ENCODE measurements at regions not wholly inside any gene's neighbourhood (a gene's known extent, or its start where the extent isn't known, plus 50 kb on each side); places are given as distances from the start of the nearest gene placed in this dataset.
A peak's percentile ranks its signal among the peaks of the same experiment; 100 is the strongest.

DNA sequence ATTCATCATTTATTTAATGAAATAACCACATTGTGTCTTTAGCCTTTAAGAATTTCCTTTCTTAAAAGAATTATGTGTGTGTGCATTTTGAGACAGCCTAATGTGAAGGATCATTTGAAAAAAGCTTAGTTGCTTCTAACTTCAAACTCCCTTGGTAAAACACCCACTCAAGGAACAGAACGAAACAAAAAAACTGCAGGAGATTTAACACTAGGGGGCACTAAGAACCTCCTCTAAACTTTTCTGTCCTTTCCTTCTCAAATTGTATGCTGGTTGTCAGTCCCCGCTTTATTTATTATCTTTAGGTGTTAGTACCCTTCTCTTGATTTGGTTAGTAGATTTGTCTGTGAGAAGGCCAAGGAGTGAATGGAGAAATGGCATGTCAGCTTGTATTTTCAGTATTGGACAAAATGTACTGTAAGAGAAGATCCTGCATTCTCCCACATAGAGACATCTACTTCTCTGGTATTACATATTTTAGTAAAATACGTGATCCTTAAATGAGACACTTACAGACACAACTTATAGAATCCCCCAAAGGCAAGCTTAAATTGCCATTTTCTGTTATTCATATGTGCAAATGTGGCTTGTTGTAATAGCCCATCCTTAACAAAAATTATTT, 229.7 kb downstream of the MRPS30 start:
- TF ChIP-seq RAD21 (IDR thresholded peaks at IDR 0.05; ENCODE audit: low read depth) (peak; percentile 61), NFIC (IDR thresholded peaks at IDR 0.05) (no peak)

DNA sequence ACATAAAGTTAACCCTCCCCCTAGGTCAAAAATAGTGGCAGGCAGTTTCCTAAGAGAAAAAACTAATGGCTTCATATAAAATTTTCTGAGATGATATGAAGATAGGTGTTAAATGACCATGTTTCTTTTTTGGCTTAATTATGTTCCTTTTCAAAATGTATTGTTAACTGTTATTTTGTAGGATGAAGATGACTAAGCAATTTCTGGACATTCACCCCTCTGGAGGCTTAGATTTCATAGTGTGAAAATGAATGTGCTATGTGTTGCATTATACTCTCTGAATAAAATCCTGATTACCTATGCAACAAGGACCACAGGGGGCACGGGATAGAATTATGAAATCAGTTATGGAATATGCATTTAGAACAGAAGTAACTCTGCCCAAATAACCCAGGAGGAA, 233.5 kb downstream of the MRPS30 start:
- TF ChIP-seq YY1 (IDR thresholded peaks at IDR 0.05; ENCODE audit: low read depth) (no peak), FOXM1 (IDR thresholded peaks at IDR 0.05; ENCODE audit: borderline replicate concordance, low read depth) (no peak), TEAD4 (IDR thresholded peaks at IDR 0.05) (no peak), EP300 (IDR thresholded peaks at IDR 0.05; ENCODE audit: borderline replicate concordance) (no peak), TAF1 (IDR thresholded peaks at IDR 0.05; ENCODE audit: low read depth) (no peak), CEBPB (IDR thresholded peaks at IDR 0.05) (no peak), RAD21 (IDR thresholded peaks at IDR 0.05; ENCODE audit: low read depth) (no peak), TCF12 (IDR thresholded peaks at IDR 0.05; ENCODE audit: low read depth) (no peak), EGR1 (IDR thresholded peaks at IDR 0.05) (no peak), NFIC (IDR thresholded peaks at IDR 0.05) (no peak), CREB1 (IDR thresholded peaks at IDR 0.05; ENCODE audit: low read depth) (no peak), ZBTB7A (IDR thresholded peaks at IDR 0.05; ENCODE audit: low read depth) (no peak)
- TF ChIP-seq, protein P1, sequence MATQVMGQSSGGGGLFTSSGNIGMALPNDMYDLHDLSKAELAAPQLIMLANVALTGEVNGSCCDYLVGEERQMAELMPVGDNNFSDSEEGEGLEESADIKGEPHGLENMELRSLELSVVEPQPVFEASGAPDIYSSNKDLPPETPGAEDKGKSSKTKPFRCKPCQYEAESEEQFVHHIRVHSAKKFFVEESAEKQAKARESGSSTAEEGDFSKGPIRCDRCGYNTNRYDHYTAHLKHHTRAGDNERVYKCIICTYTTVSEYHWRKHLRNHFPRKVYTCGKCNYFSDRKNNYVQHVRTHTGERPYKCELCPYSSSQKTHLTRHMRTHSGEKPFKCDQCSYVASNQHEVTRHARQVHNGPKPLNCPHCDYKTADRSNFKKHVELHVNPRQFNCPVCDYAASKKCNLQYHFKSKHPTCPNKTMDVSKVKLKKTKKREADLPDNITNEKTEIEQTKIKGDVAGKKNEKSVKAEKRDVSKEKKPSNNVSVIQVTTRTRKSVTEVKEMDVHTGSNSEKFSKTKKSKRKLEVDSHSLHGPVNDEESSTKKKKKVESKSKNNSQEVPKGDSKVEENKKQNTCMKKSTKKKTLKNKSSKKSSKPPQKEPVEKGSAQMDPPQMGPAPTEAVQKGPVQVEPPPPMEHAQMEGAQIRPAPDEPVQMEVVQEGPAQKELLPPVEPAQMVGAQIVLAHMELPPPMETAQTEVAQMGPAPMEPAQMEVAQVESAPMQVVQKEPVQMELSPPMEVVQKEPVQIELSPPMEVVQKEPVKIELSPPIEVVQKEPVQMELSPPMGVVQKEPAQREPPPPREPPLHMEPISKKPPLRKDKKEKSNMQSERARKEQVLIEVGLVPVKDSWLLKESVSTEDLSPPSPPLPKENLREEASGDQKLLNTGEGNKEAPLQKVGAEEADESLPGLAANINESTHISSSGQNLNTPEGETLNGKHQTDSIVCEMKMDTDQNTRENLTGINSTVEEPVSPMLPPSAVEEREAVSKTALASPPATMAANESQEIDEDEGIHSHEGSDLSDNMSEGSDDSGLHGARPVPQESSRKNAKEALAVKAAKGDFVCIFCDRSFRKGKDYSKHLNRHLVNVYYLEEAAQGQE (IDR thresholded peaks at IDR 0.05; ENCODE audit: low read depth): no peak
- TF ChIP-seq, protein P2, sequence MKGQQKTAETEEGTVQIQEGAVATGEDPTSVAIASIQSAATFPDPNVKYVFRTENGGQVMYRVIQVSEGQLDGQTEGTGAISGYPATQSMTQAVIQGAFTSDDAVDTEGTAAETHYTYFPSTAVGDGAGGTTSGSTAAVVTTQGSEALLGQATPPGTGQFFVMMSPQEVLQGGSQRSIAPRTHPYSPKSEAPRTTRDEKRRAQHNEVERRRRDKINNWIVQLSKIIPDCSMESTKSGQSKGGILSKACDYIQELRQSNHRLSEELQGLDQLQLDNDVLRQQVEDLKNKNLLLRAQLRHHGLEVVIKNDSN (IDR thresholded peaks at IDR 0.05): no peak
- TF ChIP-seq, protein P3, sequence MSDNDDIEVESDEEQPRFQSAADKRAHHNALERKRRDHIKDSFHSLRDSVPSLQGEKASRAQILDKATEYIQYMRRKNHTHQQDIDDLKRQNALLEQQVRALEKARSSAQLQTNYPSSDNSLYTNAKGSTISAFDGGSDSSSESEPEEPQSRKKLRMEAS (IDR thresholded peaks at IDR 0.05): no peak

DNA sequence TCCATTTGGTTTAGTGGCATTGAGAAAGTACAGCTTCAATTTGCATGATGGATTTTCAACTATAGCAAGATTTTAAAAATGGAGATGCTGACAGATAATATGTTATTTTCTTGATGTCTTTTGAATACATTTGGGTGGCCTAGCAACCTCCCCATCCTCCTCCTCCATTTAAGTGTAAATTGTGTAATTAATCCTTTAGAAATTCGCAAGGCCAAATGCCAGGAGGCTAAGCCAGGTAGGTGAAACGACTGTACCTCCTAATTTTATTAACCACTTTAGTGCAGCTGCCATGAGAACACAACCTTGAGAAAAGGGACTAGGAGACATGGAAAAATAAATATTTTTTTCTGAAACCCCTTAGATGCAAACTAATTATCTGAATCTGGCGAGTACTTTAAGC, 248.8 kb downstream of the MRPS30 start:
- TF ChIP-seq, protein P2 (IDR thresholded peaks at IDR 0.05): no peak
- TF ChIP-seq EGR1 (IDR thresholded peaks at IDR 0.05): no peak
- TF ChIP-seq, protein P1 (IDR thresholded peaks at IDR 0.05; ENCODE audit: low read depth): no peak
- no peak for TF ChIP-seq ZBTB7A (IDR thresholded peaks at IDR 0.05; ENCODE audit: low read depth)
- no peak for TF ChIP-seq FOXM1 (IDR thresholded peaks at IDR 0.05; ENCODE audit: borderline replicate concordance, low read depth)
- TF ChIP-seq CEBPB (IDR thresholded peaks at IDR 0.05): no peak
- no peak for TF ChIP-seq RAD21 (IDR thresholded peaks at IDR 0.05; ENCODE audit: low read depth)
- TF ChIP-seq CREB1 (IDR thresholded peaks at IDR 0.05; ENCODE audit: low read depth): no peak
- no peak for TF ChIP-seq YY1 (IDR thresholded peaks at IDR 0.05; ENCODE audit: low read depth)
- no peak for TF ChIP-seq TAF1 (IDR thresholded peaks at IDR 0.05; ENCODE audit: low read depth)
- TF ChIP-seq, protein P3 (IDR thresholded peaks at IDR 0.05): no peak
- no peak for TF ChIP-seq TCF12 (IDR thresholded peaks at IDR 0.05; ENCODE audit: low read depth)
- TF ChIP-seq TEAD4 (IDR thresholded peaks at IDR 0.05): no peak
- TF ChIP-seq NFIC (IDR thresholded peaks at IDR 0.05): no peak
- no peak for TF ChIP-seq EP300 (IDR thresholded peaks at IDR 0.05; ENCODE audit: borderline replicate concordance)

DNA sequence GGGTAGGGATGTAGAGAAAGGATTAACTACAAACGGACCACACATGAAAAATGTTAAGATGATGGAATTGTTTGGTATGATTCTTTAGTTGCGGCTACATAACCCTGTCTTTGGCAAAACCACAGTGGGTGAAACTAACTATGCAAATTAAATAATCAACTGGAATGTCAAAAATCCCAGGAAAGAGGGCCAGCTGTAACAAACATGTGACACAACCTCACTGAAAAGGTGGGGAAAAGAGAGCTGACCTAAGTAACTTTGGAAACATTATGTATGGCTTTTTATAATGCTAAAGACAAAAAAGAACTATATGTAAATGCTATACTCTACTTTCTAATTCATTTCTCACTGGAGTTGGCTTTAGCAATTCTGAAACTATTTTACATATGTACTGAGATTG, 252.0 kb downstream of the MRPS30 start:
- TF ChIP-seq NFIC (IDR thresholded peaks at IDR 0.05): no peak
- no peak for TF ChIP-seq CEBPB (IDR thresholded peaks at IDR 0.05)
- TF ChIP-seq EP300 (IDR thresholded peaks at IDR 0.05; ENCODE audit: borderline replicate concordance): no peak
- no peak for TF ChIP-seq EGR1 (IDR thresholded peaks at IDR 0.05)

DNA sequence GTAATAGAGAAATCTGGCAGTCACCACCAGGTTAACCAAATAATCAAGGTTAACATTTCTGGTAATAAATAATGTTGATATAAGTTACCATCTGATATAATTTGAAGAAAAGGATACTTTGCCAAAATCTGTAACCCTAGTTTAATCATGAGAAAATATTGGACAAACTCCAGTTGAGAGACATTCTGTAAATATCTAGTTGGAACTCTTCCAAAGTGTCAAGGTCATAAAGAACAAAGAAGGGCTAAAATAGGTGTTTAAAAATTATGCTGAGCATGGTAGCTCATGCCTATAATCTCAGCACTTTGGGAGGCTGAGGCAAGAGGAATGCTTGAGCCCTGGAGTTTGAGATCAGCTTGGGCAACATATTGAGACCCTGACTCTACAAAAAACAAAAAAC, 253.3 kb downstream of the MRPS30 start:
- TF ChIP-seq CEBPB (IDR thresholded peaks at IDR 0.05) (no peak), NFIC (IDR thresholded peaks at IDR 0.05) (no peak), YY1 (IDR thresholded peaks at IDR 0.05; ENCODE audit: low read depth) (no peak), TAF1 (IDR thresholded peaks at IDR 0.05; ENCODE audit: low read depth) (no peak)

DNA sequence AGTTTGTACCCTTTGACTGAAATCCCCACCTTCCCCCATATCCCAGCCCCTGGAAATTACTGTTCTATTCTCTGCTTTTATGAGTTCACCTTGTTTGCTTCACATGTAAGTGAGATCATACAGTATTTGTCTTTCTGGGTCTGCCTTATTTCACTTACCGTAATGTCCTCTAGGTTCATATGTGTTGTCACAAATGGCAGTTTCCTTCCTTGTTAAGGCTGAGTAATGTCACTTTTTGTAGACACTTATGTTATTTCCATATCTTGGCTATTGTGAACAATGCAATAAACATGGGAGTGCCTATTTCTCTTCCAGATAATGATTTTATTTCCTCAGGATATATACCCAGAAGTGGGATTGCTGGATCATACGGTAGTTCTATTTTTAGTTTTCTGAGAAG, 272.3 kb downstream of the MRPS30 start:
- TF ChIP-seq ZBTB7A (IDR thresholded peaks at IDR 0.05; ENCODE audit: low read depth) (no peak), TCF12 (IDR thresholded peaks at IDR 0.05; ENCODE audit: low read depth) (no peak), CREB1 (IDR thresholded peaks at IDR 0.05; ENCODE audit: low read depth) (no peak), NFIC (IDR thresholded peaks at IDR 0.05) (no peak), RAD21 (IDR thresholded peaks at IDR 0.05; ENCODE audit: low read depth) (no peak), EP300 (IDR thresholded peaks at IDR 0.05; ENCODE audit: borderline replicate concordance) (no peak), YY1 (IDR thresholded peaks at IDR 0.05; ENCODE audit: low read depth) (no peak), TEAD4 (IDR thresholded peaks at IDR 0.05) (no peak), EGR1 (IDR thresholded peaks at IDR 0.05) (no peak)
- TF ChIP-seq, protein P2 (IDR thresholded peaks at IDR 0.05): no peak
- TF ChIP-seq, protein P1 (IDR thresholded peaks at IDR 0.05; ENCODE audit: low read depth): no peak
